Tibial artery (tissue), 4 donors: ENCODE measurements at regions not wholly inside any gene's neighbourhood (a gene's known extent, or its start where the extent isn't known, plus 50 kb on each side); places are given as distances from the start of the nearest gene placed in this dataset.

ENCODE experiments used
- DNase-seq, 2 donors: peaks; one replicate each; pipeline ENCODE4 v3.0.0-alpha.2; 2019
- H3K27ac ChIP-seq, 2 donors: fragments of 200-600 bp; sonication (generic) in 1 of 2; 1 replicate in 1 of 2; 2 replicates in 1 of 2; pipeline ENCODE4 v1.5.1; 2018 to 2019; ENCODE audit warnings: mild to moderate bottlenecking in 1 of 2
- H3K27me3 ChIP-seq, 2 donors: fragments of 200-600 bp; sonication (generic) in 1 of 2; one replicate each; pipeline versions ENCODE4 v1.5.1 to v1.6.0; 2016 to 2019
- H3K36me3 ChIP-seq, 3 donors: fragments of 200-600 bp; sonication (generic) in 2 of 3; one replicate each; pipeline ENCODE4 v1.5.1; 2016 to 2019; ENCODE audit warnings: mild to moderate bottlenecking in 2 of 3
- H3K4me1 ChIP-seq, 4 donors: fragments of 200-600 bp; sonication (generic) in 2 of 4; 1 replicate in 3 of 4; 2 replicates in 1 of 4; pipeline ENCODE4 v1.5.1; 2016 to 2019
- H3K4me3 ChIP-seq, 2 donors: fragments of 200-600 bp; sonication (generic) in 1 of 2; 1 replicate in 1 of 2; 2 replicates in 1 of 2; pipeline ENCODE4 v1.5.1; 2018 to 2019; ENCODE audit warnings: mild to moderate bottlenecking in 2 of 2
- H3K9me3 ChIP-seq, 3 donors: fragments of 200-600 bp; sonication (generic) in 1 of 3; one replicate each; pipeline ENCODE4 v1.5.1; 2016 to 2019
- CTCF ChIP-seq, 2 experiments: fragments of 200-600 bp in 1 of 2; fragments of 450-650 bp in 1 of 2; IDR thresholded peaks; one replicate each; pipeline ENCODE4 v1.5.1; 2017 to 2019; ENCODE audit warnings: antibody characterized with exemption in 2 of 2, mild to moderate bottlenecking in 1 of 2, moderate library complexity in 1 of 2
- intact Hi-C: fragments of 100-400 bp; cut with DNase I; formaldehyde crosslinking; loops from one replicate; pipeline ENCODE4 v1.15.0; 2023; ENCODE audit warnings: low total_unique reads

- Histone ChIP-seq H3K4me1 (peaks cover 0 to 27% (median 6%) of the 10 kb centered on the region in 4 donors), H3K36me3 (no peaks in the 10 kb centered on the region), H3K27ac (no peak overlapping the region), H3K9me3 (no peaks in the 10 kb centered on the region), H3K4me3 (no peak overlapping the region), H3K27me3 (no peaks in the 10 kb centered on the region)
- no peak for DNase-seq
- intact Hi-C loops, result no loop called here
- TF ChIP-seq CTCF (IDR thresholded peaks at IDR 0.05), result no peak
Measured at GRCh38 chr14:82501554-82501953, 967.9 kb upstream of the SEL1L start.

- no peaks in the 10 kb centered on the region for H3K36me3 ChIP-seq
- H3K4me3 ChIP-seq, result no peak overlapping the region
- H3K27me3 ChIP-seq, result no peaks in the 10 kb centered on the region
- TF ChIP-seq CTCF (IDR thresholded peaks at IDR 0.05), result no peak
- intact Hi-C loops, result no loop called here
- no peaks in the 10 kb centered on the region for H3K9me3 ChIP-seq
- no peak for DNase-seq
- H3K4me1 ChIP-seq, result peaks cover 0 to 27% (median 6%) of the 10 kb centered on the region in 4 donors
- no peak overlapping the region for H3K27ac ChIP-seq
Measured at GRCh38 chr14:82502043-82502442, 968.4 kb upstream of the SEL1L start.

GRCh38 chr14:82504894-82505293 is 971.2 kb upstream of the SEL1L start:
- Histone ChIP-seq H3K27ac (no peak overlapping the region), H3K4me1 (peaks cover 0 to 19% (median 6%) of the 10 kb centered on the region in 4 donors), H3K27me3 (no peaks in the 10 kb centered on the region), H3K4me3 (no peak overlapping the region), H3K9me3 (no peaks in the 10 kb centered on the region), H3K36me3 (no peaks in the 10 kb centered on the region)
- intact Hi-C loops, result no loop called here
- TF ChIP-seq CTCF (IDR thresholded peaks at IDR 0.05), result no peak
- DNase-seq, result no peak

- no peak for TF ChIP-seq CTCF (IDR thresholded peaks at IDR 0.05)
- no peaks in the 10 kb centered on the region for H3K36me3 ChIP-seq
- H3K27ac ChIP-seq, result no peak overlapping the region
- no peaks in the 10 kb centered on the region for H3K9me3 ChIP-seq
- intact Hi-C loops, result loop anchor here (10.0 kb wide), 1 partner anchor 125 kb away; no protein-coding TSS in a partner anchor
- DNase-seq, result no peak
- H3K4me3 ChIP-seq, result no peak overlapping the region
- no peaks in the 10 kb centered on the region for H3K27me3 ChIP-seq
- H3K4me1 ChIP-seq, result no peaks in the 10 kb centered on the region
Measured at GRCh38 chr14:82510007-82510406, 976.4 kb upstream of the SEL1L start.

GRCh38 chr14:82511399-82511798 is 977.7 kb upstream of the SEL1L start:
- no peak for DNase-seq
- Histone ChIP-seq H3K27ac (no peak overlapping the region), H3K36me3 (no peaks in the 10 kb centered on the region), H3K4me3 (no peak overlapping the region), H3K9me3 (no peaks in the 10 kb centered on the region), H3K27me3 (no peaks in the 10 kb centered on the region), H3K4me1 (no peaks in the 10 kb centered on the region)
- no peak for TF ChIP-seq CTCF (IDR thresholded peaks at IDR 0.05)
- intact Hi-C loops, result loop anchor here (10.0 kb wide), 1 partner anchor 123 kb away; no protein-coding TSS in a partner anchor

GRCh38 chr14:82520765-82521164 is 987.1 kb upstream of the SEL1L start:
- Histone ChIP-seq H3K27me3 (no peaks in the 10 kb centered on the region), H3K4me1 (no peaks in the 10 kb centered on the region), H3K9me3 (peaks cover 0 to 2% (median 0%) of the 10 kb centered on the region in 3 donors), H3K27ac (no peak overlapping the region), H3K36me3 (no peaks in the 10 kb centered on the region), H3K4me3 (no peak overlapping the region)
- intact Hi-C loops, result no loop called here
- no peak for DNase-seq
- TF ChIP-seq CTCF (IDR thresholded peaks at IDR 0.05), result no peak
